ENCODE measurements at regions not wholly inside any gene's neighbourhood (a gene's known extent, or its start where the extent isn't known, plus 50 kb on each side); places are given as distances from the start of the nearest gene placed in this dataset.
A peak's percentile ranks its signal among the peaks of the same experiment; 100 is the strongest.
"Not testable (repeated sequence)": the region's sequence is repeated elsewhere in the genome, so short reads cannot be mapped to it uniquely, and the experiment has no call there.

DNA sequence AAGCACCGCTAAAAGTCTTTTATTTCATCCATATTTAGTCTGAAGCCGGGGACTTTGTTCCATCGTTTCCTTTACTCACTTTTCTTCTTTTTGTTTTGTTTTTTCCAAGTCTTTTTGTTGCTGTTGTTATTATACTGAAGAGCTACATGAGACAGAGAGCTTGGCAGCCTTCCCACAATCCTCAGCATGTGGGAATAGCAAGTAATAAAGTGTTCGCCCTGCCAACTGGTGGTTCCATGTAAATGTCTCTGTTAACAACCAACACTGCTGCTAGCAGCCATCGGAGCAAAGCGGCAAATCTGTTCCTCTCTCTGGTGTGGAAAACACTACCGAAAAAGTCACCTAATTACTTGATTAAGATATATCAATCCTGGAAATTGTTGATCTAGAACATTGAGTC is 437.8 kb upstream of the ID4 start:
- DNase-seq (ENCODE audit: low read depth), result no peak

- DNase-seq (ENCODE audit: low read depth), result not testable (repeated sequence)
Observed at GRCh38 chr6:19404884-19405283, 432.3 kb upstream of the ID4 start.

GRCh38 chr6:19408331-19408730 is 428.8 kb upstream of the ID4 start:
- DNase-seq (ENCODE audit: low read depth), result no peak

GRCh38 chr6:19410481-19410880 is 426.7 kb upstream of the ID4 start:
- peak; percentile 82 for DNase-seq (ENCODE audit: low read depth)

DNA sequence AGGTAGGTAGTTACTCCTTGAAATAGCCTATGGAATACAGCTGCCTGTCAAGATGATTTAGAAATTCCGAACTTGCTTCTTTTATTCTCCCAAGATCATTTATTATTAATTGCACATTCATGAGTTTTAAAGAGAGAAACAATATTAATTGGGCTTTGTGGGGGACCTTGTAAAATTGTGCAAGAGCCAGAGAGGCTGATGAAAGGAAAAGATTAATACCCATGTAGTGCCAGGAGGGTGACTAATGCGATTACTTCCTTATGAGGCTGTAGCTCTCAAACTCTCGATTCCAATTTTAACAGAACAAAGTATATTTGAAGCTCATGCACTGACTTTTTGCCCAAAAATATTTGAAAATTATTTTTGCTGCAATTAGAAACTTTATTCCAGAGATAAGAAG is 423.8 kb upstream of the ID4 start:
- no peak for DNase-seq (ENCODE audit: low read depth)

- peak; percentile 35 for DNase-seq (ENCODE audit: low read depth)
Observed at GRCh38 chr6:19415605-19416326, 421.4 kb upstream of the ID4 start.

GRCh38 chr6:19416811-19417210 is 420.4 kb upstream of the ID4 start:
- no peak for DNase-seq (ENCODE audit: low read depth)

DNA sequence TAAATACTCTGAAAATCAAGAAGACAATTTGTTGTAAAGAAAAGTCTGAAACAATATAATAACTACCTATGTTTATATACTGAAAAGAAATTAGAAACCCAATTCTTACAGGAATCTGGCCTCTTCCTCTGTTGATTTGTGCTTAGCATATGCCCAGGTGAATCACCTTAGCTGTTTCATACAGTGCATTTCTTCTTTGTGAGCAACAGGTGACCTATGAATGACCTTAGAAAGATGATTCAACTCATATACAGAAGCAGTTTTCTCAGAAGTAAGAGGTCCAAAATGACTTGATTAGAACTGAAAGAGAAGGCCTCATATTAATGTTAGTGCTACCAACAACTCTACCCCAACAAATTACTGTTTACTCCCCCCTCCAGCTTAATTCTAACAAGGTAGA is 419.5 kb upstream of the ID4 start:
- DNase-seq (ENCODE audit: low read depth), result peak; percentile 63

DNA sequence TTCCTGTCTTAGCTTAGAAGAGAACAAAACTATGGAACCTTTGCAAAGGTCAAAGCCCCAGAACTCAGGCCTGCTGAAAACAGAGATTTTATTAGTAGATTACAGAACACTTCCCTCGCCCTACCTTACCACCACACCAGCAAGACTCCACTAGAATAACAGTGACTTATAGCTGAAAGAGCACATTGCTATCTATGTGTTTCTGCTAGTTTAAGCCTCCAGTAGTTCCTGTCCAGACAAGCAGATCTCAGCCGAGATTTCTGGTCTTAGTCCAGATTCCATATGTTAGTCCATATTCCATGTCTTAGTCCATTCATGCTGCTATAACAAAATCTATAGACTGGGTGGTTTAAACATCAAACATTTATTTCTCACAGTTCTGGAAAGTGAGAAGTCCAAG is 412.3 kb upstream of the ID4 start:
- DNase-seq (ENCODE audit: low read depth), result no peak

DNA sequence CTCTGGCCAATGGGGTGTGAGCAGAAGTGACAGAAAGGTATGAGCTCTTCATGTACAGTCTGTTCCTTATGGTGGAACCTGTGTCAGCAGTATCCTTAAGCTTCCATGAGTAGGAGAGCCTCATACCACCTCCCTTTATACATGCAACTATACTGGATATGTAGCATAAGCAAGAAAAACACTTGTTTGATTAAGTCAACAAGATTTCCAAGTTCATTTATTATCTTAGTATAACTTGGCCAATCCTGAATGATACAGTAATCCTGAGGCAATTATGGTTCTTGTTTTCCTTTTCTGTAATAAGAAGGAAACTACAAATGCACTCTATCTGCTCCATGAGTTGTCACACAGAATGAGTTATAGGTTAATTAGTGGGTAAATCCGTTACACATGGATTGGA is 409.6 kb upstream of the ID4 start:
- no peak for DNase-seq (ENCODE audit: low read depth)

GRCh38 chr6:19432966-19433498 is 404.1 kb upstream of the ID4 start:
- no peak for DNase-seq (ENCODE audit: low read depth)

- no peak for DNase-seq (ENCODE audit: low read depth)
Observed at GRCh38 chr6:19434065-19434464, 403.1 kb upstream of the ID4 start.

DNA sequence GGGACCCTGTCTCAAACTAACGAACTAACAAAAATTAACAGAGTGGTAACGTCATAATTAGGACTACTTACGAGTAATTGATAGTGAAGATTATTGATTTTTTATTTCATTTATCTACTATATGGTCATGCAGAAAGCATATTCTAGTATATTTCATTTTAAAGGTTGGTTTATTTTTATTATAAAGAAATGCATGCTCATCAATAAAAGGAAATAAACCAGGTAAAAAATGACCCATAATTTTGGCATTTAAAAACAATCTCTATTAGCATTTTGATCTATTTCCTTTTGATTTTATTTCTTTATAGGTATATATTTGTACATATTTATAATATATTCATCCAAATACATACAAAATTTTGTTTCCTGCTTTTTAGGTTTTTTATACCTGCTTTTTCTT is 401.4 kb upstream of the ID4 start:
- no peak for DNase-seq (ENCODE audit: low read depth)

GRCh38 chr6:19438566-19439353 is 398.4 kb upstream of the ID4 start:
- DNase-seq (ENCODE audit: low read depth), result no peak

DNA sequence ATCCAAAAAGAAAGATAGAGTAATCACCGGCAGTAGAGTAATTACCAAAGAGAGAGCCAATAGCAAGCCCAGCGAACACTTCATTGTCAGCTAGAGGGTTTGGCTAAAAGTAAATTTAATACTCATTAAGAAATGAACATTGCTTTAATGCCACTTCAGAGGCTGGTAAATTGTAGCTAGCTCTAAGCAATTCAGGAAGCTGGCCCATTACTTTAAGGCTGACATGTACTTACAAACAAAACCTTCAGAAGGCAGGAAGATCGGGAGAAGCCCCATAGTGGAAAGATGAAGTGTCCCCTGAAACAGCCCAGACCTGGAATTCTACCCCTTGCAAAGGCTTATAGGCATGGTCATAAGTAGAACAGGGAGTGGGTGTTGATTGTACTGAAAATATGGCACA is 396.6 kb upstream of the ID4 start:
- DNase-seq (ENCODE audit: low read depth), result no peak

DNA sequence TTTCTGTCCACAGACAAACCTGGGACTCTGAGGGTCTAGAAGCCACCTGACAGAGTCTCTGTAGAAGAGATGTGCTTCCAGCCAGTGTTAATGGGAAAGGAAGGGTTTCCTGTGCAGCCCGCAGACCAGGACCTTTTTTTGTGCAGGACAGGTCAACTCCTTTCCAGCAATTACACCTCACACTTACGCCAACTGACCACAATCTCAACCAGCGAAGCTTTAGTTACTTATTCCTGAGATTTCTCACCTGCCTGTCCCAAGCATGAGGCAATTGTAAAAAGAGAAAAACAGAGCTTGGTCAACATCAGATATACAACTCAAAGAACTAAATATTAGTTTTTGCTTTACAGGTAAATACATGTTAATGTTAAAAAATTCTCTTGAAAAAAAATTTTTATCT is 393.8 kb upstream of the ID4 start:
- DNase-seq (ENCODE audit: low read depth), result no peak

DNA sequence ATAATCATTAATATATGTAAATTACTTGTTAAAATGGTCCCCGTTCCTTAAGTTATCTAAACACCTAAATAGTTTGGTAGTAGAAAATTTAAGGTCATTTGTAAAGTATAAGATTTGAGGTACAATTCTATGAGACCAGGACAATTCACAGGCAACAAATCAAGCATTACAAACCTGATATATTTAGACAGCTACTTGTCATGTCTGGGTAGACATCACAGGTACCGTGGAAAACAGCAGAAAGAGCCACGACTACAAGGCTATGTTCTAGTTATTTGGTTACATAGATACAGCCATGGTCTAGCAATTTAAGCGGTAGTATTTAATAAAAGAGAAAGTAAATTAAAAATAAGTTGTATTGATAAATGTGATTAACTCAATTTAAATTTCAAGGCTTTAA is 393.1 kb upstream of the ID4 start:
- no peak for DNase-seq (ENCODE audit: low read depth)

DNA sequence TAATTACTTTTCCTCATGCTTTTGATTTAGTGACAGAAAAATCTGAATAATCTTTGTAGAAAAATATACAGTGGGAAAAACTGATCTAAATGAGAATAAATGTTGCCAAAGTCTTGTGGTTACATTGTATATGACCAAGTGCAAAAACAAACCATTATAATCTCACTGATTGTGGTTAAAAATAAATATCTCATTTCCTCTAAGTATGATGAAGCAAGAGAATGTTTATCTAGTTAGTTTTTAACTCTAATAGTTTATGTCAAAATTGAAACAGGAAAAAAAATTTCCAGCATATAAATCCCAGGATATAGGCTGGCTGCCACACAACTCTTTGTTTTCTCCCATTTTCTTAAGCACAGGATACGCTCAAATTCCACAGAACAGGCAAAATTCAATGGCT is 392.7 kb upstream of the ID4 start:
- no peak for DNase-seq (ENCODE audit: low read depth)

DNA sequence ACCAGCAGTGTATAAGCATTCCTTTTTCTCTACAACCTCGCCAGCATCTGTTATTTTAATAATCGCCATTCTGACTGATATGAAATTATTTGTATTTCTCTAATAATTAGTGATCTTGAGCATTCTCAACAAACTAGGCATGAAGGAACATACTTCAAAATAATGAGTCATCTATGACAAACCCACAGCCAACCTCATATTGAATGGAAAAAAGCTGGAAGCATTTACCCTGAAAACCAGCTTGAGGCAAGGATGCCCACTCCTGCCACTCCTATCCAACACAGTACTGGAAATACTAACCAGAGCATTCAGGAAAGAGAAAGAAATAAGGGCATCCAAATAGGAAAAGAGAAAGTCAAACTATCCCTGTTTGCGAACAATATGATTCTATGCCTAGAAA is 390.6 kb upstream of the ID4 start:
- no peak for DNase-seq (ENCODE audit: low read depth)

- no peak for DNase-seq (ENCODE audit: low read depth)
Observed at GRCh38 chr6:19450651-19451050, 386.5 kb upstream of the ID4 start.

- DNase-seq (ENCODE audit: low read depth), result no peak
Observed at GRCh38 chr6:19452495-19452894, 384.7 kb upstream of the ID4 start.

DNA sequence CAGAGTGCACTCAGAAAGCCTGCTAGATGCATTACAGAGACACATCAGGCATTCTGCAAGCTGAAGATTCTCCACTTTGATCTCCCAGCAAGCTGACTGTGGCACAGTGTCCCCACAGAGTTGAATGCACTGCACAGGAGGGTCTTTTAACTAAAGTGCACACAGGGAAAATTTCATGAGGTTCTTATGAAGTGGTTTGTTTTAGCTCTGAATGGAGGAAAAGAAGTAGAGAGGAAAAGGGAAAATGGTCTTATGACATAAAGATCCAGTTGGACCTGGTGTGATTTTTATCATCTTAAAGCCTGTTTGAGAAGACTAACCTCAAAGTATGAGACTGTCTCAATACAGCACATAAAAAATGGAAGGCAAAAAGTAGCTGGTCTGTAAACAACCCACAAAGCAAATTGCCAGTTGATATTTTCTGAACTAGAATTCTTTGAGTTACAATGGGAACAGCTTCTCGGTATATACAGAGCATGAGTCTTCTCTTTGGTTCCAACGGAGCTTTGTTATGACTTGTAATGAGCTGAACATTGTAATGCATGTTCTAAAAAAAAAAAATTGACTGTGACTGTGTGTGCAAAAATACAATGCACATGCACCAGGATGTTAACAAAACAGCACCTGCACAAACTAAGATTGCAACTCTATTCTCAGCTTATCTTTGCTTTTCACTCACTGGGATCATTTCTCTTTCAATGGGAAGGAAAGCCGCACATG is 383.0 kb upstream of the ID4 start:
- DNase-seq (ENCODE audit: low read depth), result no peak
